K562 (cell line): ENCODE measurements at regions not wholly inside any gene's neighbourhood (a gene's known extent, or its start where the extent isn't known, plus 50 kb on each side); places are given as distances from the start of the nearest gene placed in this dataset.

ENCODE experiments used
- ATAC-seq: fragments of 200-7000 bp; cut with Tn5 transposase; 3 replicates; pipeline ENCODE4 v1.9.1; 2020; ENCODE audit warnings: moderate library complexity
- BruUV-seq: library from RNA; stranded (reverse); fragments of 400-500 nt; replicated peaks from 2 replicates; lab custom pipeline; 2021; lab: Mats Ljungman, UMichigan
- CTCF ChIA-PET: fragments of 300-600 bp; formaldehyde crosslinking; extraction: SDS; loops from one replicate; lab custom pipeline; 2021; ENCODE audit warnings: low intra/inter-chr PET ratio; lab: Yijun Ruan, JAX
- POLR2A ChIA-PET: fragments of 300-600, 350-650 bp; sonication (Branson Sonifier 250); formaldehyde crosslinking; extraction: SDS; loops from one replicate; lab custom pipeline; 2021; ENCODE audit warnings: antibody characterized with exemption, inconsistent platforms; lab: Yijun Ruan, JAX
- DNase-seq, 4 experiments: peaks; one replicate each; pipeline versions ENCODE4 v3.0.0 to v3.0.0-alpha.2; 2011 to 2018; ENCODE audit warnings: low spot score in 3 of 4, mixed read lengths in 3 of 4; ENCODE audit errors: extremely low read depth in 1 of 4
- FAIRE-seq: peaks from 2 replicates; lab custom pipeline; 2011; peaks lifted over from hg19 to GRCh38; lab: Jason Lieb, UNC
- H2AFZ ChIP-seq: 2 replicates; pipeline ENCODE4 v1.6.0; 2011; ENCODE audit warnings: low read depth, low read length, control low read depth, inconsistent platforms
- H3K27ac ChIP-seq: fragments of 200-600 bp; 3 replicates; pipeline ENCODE4 v1.8.0; 2011; ENCODE audit warnings: low read depth, mild to moderate bottlenecking, control low read depth, inconsistent platforms, low read length, moderate library complexity, mixed read lengths; ENCODE audit errors: extremely low read depth
- H3K27me3 ChIP-seq, 2 experiments: fragments of 300-600 bp in 1 of 2; 2 replicates in 1 of 2; 3 replicates in 1 of 2; pipeline versions ENCODE4 v1.6.0 to v1.8.0; 2011; ENCODE audit warnings: inconsistent platforms in 2 of 2, low read length in 2 of 2, mild to moderate bottlenecking in 1 of 2, mixed read lengths in 1 of 2, moderate library complexity in 1 of 2; ENCODE audit not compliant: control insufficient read depth in 2 of 2, insufficient read depth in 2 of 2
- H3K36me3 ChIP-seq: fragments of 300-600 bp; 3 replicates; pipeline ENCODE4 v1.8.0; 2011; ENCODE audit warnings: mild to moderate bottlenecking, low read length, inconsistent platforms; ENCODE audit not compliant: control insufficient read depth, insufficient read depth
- H3K4me1 ChIP-seq, 2 experiments: fragments of 200-600 bp in 1 of 2; replicated peaks in 1 of 2; 2 replicates in 1 of 2; 3 replicates in 1 of 2; pipeline versions ENCODE4 v1.5.1 to v1.8.0; 2011; ENCODE audit warnings: inconsistent platforms in 2 of 2, low read length in 2 of 2, mild to moderate bottlenecking in 1 of 2, mixed read lengths in 1 of 2, moderate library complexity in 1 of 2; ENCODE audit not compliant: control insufficient read depth in 2 of 2, insufficient read depth in 2 of 2
- H3K4me2 ChIP-seq: 2 replicates; pipeline ENCODE4 v1.6.1; 2011; ENCODE audit warnings: low read length, control low read depth, inconsistent platforms, mixed read lengths; ENCODE audit not compliant: insufficient read depth
- H3K4me3 ChIP-seq: fragments of 200-600 bp; sonication (generic), shearing (Covaris generic); 2 replicates; pipeline ENCODE4 v1.5.1; 2016; ENCODE audit warnings: control low read depth, inconsistent platforms
- H3K79me2 ChIP-seq: fragments of 200-600 bp; 3 replicates; pipeline ENCODE4 v1.8.0; 2011; ENCODE audit warnings: low read length, inconsistent platforms; ENCODE audit not compliant: control insufficient read depth, insufficient read depth
- H3K9ac ChIP-seq, 2 experiments: 2 replicates each; pipeline versions ENCODE4 v1.6.0 to v1.6.1; 2011; ENCODE audit warnings: low read depth in 2 of 2, low read length in 2 of 2, control low read depth in 1 of 2, inconsistent platforms in 1 of 2, mild to moderate bottlenecking in 1 of 2, mixed read lengths in 1 of 2; ENCODE audit not compliant: insufficient read depth in 1 of 2
- H3K9me1 ChIP-seq: one replicate; pipeline ENCODE4 v1.6.0; 2011; ENCODE audit warnings: inconsistent platforms, mild to moderate bottlenecking, low read length, moderate library complexity; ENCODE audit not compliant: control insufficient read depth, insufficient read depth
- H3K9me3 ChIP-seq: replicated peaks from 2 replicates; pipeline ENCODE4 v1.5.1; 2011; ENCODE audit warnings: low read depth, low read length, inconsistent platforms; ENCODE audit not compliant: control insufficient read depth, insufficient read depth
- H4K20me1 ChIP-seq: replicated peaks from 2 replicates; pipeline ENCODE4 v1.6.1; 2011; ENCODE audit warnings: low read length, inconsistent platforms, mixed read lengths; ENCODE audit not compliant: control insufficient read depth, insufficient read depth
- CEBPG ChIP-seq, 3 experiments: fragments of 200-800 bp in 1 of 3; sonication (Bioruptor generic) in 1 of 3; sonication (generic) in 1 of 3; formaldehyde crosslinking in 1 of 3; IDR thresholded peaks in 2 of 3; conservative IDR thresholded peaks in 1 of 3; 2 replicates each; pipeline versions ENCODE4 v1.6.1 to v1.8.0; 2016 to 2022; ENCODE audit warnings: missing compliant biosample characterization in 2 of 3, missing genetic modification characterization in 2 of 3, mild to moderate bottlenecking in 1 of 3, missing genetic modification reagents in 1 of 3
- KAT8 ChIP-seq: fragments of 450-650 bp; IDR thresholded peaks from 2 replicates; pipeline ENCODE4 v1.6.1; 2016; ENCODE audit warnings: low read depth, mild to moderate bottlenecking
- MYNN ChIP-seq, 2 experiments: sonication (generic); formaldehyde crosslinking in 1 of 2; IDR thresholded peaks; 2 replicates each; pipeline versions ENCODE4 v1.5.0 to v1.6.1; 2016 to 2020; ENCODE audit warnings: antibody characterized with exemption in 1 of 2, missing genetic modification reagents in 1 of 2
- PTRF ChIP-seq: fragments of 450-650 bp; IDR thresholded peaks from 2 replicates; pipeline ENCODE4 v1.6.1; 2016; ENCODE audit warnings: mild to moderate bottlenecking, missing genetic modification characterization, missing compliant biosample characterization
- SMARCA5 ChIP-seq: fragments of 450-650 bp; IDR thresholded peaks from 2 replicates; pipeline ENCODE4 v1.6.1; 2016
- SOX6 ChIP-seq: fragments of 450-650 bp; IDR thresholded peaks from 2 replicates; pipeline ENCODE4 v1.6.1; 2014; ENCODE audit warnings: mild to moderate bottlenecking
- ZNF232 ChIP-seq: sonication (generic); formaldehyde crosslinking; IDR thresholded peaks from 2 replicates; pipeline ENCODE4 v1.8.0; 2022; ENCODE audit warnings: mild to moderate bottlenecking, missing genetic modification reagents
- ZNF354B ChIP-seq: fragments of 250-450 bp; sonication (Bioruptor Pico); IDR thresholded peaks from 2 replicates; pipeline ENCODE4 v1.4.0; 2020
- ZNF561 ChIP-seq: fragments of 450-650 bp; formaldehyde crosslinking; conservative IDR thresholded peaks from 2 replicates; pipeline ENCODE4 v1.4.0; 2020; ENCODE audit warnings: mild to moderate bottlenecking, moderate library complexity
- ZNF740 ChIP-seq, 3 experiments: fragments of 200-800 bp in 1 of 3; sonication (Bioruptor generic) in 1 of 3; sonication (generic) in 1 of 3; formaldehyde crosslinking in 1 of 3; IDR thresholded peaks; 2 replicates each; pipeline versions ENCODE4 v1.6.1 to v1.8.0; 2016 to 2022; ENCODE audit warnings: mild to moderate bottlenecking in 2 of 3, missing compliant biosample characterization in 2 of 3, missing genetic modification characterization in 2 of 3, missing genetic modification reagents in 1 of 3
- WGBS: fragments of 100-300 bp; shearing (Covaris generic); methylation state at CpG from one replicate; pipeline ENCODE4 v1.1.6; 2016; ENCODE audit warnings: low coverage, mixed read lengths; ENCODE audit not compliant: insufficient coverage; ENCODE audit errors: missing lambda C conversion rate; 5-methylcytosine and 5-hydroxymethylcytosine counted together
- in situ Hi-C: fragments of 300-500 bp; cut with MboI; formaldehyde crosslinking; loops from 4 replicates; pipeline ENCODE4 v1.15.0; 2018; ENCODE audit warnings: inconsistent platforms, mixed read lengths
- intact Hi-C: fragments of 100-400 bp; cut with micrococcal nuclease; formaldehyde crosslinking; loops from 2 replicates; pipeline ENCODE4 v1.14.2; 2022

- no peak for FAIRE-seq
- Histone ChIP-seq H3K9me1 (no peaks in the 10 kb centered on the region), H3K27ac (no peak overlapping the region), H3K36me3 (no peaks in the 10 kb centered on the region), H2AFZ (no peak overlapping the region)
- intact Hi-C loops: no loop called here
- no peak for ATAC-seq
- TF ChIP-seq ZNF354B: no peak
- TF ChIP-seq SMARCA5: no peak
- TF ChIP-seq PTRF (tag): no peak
- no peak for TF ChIP-seq SOX6
- no peak for TF ChIP-seq MYNN (IDR thresholded peaks at IDR 0.05)
- TF ChIP-seq MYNN (CRISPR knock-in tag; IDR thresholded peaks at IDR 0.05): no peak
- TF ChIP-seq ZNF561 (CRISPR knock-in tag): no peak
- TF ChIP-seq KAT8: no peak
- TF ChIP-seq ZNF232 (CRISPR knock-in tag): no peak
- TF ChIP-seq ZNF740 (CRISPR knock-in tag; IDR thresholded peaks at IDR 0.05): no peak
- TF ChIP-seq ZNF740 (tag; IDR thresholded peaks at IDR 0.05): no peak
- no peak for TF ChIP-seq CEBPG (CRISPR knock-in tag; IDR thresholded peaks at IDR 0.05)
- no peak for TF ChIP-seq CEBPG (tag; conservative IDR thresholded peaks at IDR 0.05 in 1 of 2, IDR thresholded peaks at IDR 0.05 in 1 of 2)
- TF ChIP-seq, all 486 proteins: peak for 0
- no peak for DNase-seq
- Histone ChIP-seq H3K27me3 (peaks cover 4 to 12% of the 10 kb centered on the region in 2 experiments; a peak in 2 of 5 replicates), H4K20me1 (no peaks in the 10 kb centered on the region; the same call in 1 of the 2 replicates), H3K4me2 (no peak overlapping the region), H3K4me1 (no peaks in the 10 kb centered on the region), H3K9ac (no peak overlapping the region), H3K79me2 (no peaks in the 10 kb centered on the region), H3K4me3 (no peak overlapping the region), H3K9me3 (no peaks in the 10 kb centered on the region)
- POLR2A ChIA-PET: no interaction called here
- CTCF ChIA-PET: no interaction called here
- 3% methylated on average over 14 of the region's 14 CpGs for WGBS
- in situ Hi-C loops: no loop called here
- no TSS peak for BruUV-seq
These were observed 176.3 kb downstream of the TBXT start for GRCh38 chr6:165991341-165991740.
